Fibroblast of peridontal ligament (primary cell): ENCODE measurements at regions not wholly inside any gene's neighbourhood (a gene's known extent, or its start where the extent isn't known, plus 50 kb on each side); places are given as distances from the start of the nearest gene placed in this dataset.

Experiments used
- DNase-seq: peaks from one replicate; pipeline ENCODE4 v3.0.0-alpha.2; 2010; ENCODE audit errors: extremely low read depth

GRCh38 chr6:168212362-168212761 lies 107.2 kb downstream of the DACT2 start:
- no peak for DNase-seq

DNA sequence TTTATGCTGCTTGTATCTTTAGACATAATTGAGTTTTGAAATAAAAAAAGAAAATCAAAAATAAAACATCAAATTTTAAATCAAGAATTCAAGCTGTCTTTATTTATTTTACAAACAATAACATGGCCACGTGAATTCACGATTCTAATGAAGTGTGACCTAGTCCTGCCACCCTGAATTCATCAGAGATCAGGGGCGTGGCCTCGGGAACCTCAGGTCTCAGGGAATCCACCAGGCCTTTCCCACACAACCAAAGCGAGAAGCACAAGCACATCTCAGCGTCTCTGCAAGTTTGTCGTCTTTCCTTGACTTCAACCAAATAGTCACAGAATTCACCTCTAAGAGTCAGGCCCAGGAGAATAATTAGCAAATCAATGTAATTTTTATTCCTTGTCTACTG lies 107.9 kb downstream of the DACT2 start:
- DNase-seq = no peak

- no peak for DNase-seq
Measured at GRCh38 chr6:168210239-168211105, 109.1 kb downstream of the DACT2 start.

DNA sequence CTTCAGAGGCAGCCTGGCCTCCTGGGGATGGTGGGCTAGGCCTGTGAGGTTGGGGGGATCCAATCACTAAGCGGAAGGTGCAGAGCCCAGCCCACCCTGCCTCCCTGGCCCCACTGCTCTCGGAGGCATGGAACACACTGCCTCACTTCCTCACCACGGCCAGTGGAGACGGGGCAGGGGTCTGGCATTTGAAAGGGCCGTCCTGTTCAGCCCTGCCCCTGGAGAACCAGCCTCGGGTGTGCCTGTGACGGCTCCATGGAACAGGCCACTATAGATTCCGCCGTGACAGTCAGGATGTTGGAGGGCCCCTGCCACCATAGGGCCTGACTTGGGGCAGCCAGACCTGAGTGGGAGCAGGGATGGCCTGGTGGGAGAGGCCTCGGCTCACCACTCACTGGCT lies 110.2 kb downstream of the DACT2 start:
- DNase-seq = no peak

DNA sequence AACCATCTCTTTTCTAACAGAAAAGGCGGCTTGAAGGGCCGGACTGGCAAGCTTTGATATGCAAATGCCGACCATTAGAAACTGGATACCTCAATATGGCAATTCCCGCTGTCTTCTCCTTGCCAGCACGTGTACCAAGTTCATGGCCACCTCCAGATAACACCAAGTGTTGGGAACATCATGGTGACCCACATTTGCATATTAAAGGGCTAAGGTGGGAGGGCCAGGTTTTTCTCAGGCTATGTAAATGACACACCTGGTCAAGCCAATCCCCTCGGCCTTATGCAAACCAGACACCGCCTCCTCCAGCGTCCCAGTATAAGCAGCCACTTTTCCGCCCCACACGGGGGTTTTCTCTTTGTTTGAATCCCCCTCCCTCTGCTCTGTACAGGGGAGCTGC lies 110.7 kb downstream of the DACT2 start:
- DNase-seq = no peak

GRCh38 chr6:168208402-168208801 lies 111.2 kb downstream of the DACT2 start:
- no peak for DNase-seq

- DNase-seq = no peak
Measured at GRCh38 chr6:168207421-168208175, 112.0 kb downstream of the DACT2 start.

DNA sequence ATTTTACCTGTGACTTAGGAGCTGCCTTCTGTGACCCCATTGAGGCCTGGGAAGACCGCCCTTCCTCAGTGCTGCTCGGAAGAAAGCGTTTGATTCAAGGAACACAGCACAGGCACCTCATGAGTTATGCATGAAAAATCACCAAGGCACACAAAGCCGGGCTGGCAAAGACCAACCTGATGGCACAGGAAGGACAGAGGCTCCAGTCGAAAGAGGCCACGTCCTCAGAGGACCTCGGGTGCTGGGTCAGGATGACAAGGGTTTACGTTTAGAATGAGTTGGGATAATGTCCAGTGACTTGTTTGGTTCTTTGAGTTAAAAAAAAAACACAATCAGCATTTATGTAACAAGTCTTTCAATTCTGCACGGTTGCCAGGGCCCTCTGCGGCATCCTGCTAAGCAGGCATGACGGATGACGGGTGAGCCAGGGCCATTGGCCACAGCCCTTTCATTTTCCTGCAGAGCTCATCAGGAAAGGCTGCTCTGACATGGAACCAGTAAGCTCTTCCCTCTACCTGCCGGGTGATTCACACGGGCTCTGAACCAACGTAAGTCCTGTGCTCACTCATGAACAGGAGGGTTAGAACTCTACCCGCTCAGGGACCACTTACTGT lies 112.8 kb downstream of the DACT2 start:
- DNase-seq = no peak

- DNase-seq = no peak
Measured at GRCh38 chr6:168206186-168206585, 113.4 kb downstream of the DACT2 start.

DNA sequence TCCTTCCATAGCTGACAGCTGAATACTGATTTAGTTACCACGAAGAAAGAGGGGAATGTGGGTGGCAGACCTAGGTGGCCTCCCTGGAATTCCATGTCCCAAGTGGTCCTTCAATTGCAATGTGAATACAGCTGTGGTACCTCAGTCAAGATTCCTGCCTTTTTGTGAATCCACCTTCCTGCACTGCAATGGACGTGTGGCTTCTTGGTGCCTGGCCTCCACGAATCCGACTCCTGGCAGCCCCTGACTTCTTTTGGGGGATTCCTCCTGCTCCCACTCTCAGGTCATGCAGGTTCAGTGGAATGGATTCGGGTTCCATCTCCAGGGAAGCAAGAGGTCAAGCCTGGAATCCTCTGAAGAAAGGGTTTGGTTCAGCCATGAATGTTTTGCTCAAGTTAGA lies 117.8 kb downstream of the DACT2 start:
- DNase-seq = no peak

DNA sequence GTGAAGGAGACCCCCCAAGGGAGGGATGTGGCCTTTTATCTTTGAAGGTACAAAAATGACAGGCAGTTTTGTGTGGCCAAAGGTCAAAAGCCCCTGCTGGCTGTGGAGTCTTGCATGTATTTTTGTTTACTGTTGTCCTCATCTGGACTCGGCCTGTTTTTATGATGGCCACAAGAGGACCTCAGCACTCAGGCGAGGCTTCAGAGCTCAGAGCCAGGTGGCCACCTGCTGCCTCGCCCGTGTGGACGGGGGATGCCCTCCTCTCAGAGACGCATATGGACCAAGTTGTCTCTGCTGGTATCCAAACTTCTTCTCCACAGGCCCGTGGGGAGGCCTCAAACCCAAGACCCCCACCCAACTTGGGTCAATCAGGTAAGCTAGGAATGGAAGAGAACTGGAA lies 118.2 kb downstream of the DACT2 start:
- no peak for DNase-seq

DNA sequence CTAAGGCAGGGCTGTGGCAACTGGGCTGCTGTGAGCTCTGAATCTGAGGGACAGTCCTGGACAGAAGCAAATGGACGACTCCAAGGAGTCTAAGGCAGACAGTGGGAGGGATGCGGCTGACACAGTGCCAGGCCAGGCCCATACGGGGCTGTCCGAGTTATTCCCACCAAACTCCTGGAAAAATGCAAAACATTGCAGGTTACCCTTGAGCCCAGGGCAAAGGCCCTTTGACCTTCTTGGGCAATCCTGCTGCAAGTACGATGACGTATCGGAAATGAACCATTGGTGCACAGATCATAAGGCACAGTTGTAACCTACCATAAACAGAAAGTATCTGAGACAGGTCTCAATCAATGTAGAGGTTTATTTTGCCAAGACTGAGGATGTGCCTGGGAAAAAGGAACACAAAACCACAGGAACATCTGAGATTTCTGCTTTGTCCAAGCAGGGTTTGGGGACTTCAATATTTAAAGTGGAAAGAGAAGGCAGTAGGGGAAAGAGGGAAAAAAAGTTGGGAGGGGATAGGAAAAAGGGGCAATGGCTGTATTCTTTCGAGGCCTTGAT lies 118.9 kb downstream of the DACT2 start:
- DNase-seq = no peak

GRCh38 chr6:168198302-168199180 lies 119.5 kb upstream of the FRMD1 start:
- no peak for DNase-seq

GRCh38 chr6:168197636-168198301 lies 118.8 kb upstream of the FRMD1 start:
- DNase-seq = no peak

- DNase-seq = no peak
Measured at GRCh38 chr6:168196881-168197635, 118.0 kb upstream of the FRMD1 start.

GRCh38 chr6:168196385-168196860 lies 117.4 kb upstream of the FRMD1 start:
- DNase-seq = no peak

DNA sequence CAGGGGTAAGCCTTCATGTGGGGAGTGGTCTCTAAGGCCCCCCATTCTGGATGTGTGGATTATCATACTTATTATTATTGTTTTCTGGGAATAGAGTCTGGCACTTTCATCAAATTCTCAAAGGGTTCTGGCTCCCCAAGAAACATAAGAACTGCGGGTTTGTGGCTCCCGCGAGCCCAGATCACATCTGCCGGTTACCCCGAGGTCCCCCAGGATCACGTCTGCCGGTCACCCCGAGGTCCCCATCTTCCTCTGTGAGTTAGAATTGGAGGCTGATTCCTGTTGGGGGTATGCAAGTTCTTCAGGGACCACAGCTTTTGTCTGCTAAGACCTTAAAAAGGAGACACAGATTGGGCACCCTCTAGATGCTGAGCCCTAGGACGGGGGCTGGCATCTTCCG lies 116.7 kb upstream of the FRMD1 start:
- DNase-seq = no peak

DNA sequence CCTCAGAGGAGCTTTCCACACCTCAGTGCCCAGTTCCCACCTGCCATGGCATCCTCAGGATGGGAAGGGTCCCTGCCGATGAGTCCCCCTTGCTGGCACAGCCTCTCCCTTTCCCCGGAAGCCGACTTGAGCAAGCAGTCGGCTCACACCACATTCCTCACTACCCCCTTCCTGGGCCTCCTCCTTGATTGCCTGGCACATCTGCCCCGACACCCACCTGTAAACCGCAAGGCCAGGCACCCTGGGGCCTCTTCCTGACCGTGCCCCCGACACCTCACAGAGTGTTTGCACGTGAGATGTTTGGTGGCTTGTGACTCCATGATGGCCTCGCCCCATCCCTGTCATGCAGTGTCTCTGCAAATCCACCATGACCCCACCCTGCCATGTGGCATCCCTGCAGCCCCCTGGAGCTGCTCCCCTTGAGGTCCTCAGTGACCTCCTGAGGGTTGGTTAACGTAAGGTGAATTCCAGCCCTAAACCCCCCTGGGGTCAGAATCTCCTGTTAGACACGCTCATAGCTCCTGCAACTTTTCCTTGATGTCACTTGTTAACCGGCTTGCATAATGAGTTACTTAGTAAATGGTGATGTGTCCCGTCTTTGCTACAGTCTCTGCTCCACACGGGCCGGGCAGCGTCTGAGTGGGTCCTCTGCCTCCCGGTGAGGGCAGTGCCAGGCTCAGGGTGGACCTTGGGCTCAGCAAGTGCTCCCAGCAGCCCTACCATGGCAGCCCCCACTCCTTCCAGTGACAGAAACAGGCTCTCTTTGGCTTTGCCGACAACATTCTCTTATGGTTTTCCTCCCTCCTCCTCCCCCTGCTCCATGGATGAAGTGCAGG lies 115.9 kb upstream of the FRMD1 start:
- no peak for DNase-seq
